ENCODE measurements at regions not wholly inside any gene's neighbourhood (a gene's known extent, or its start where the extent isn't known, plus 50 kb on each side); places are given as distances from the start of the nearest gene placed in this dataset.

DNA sequence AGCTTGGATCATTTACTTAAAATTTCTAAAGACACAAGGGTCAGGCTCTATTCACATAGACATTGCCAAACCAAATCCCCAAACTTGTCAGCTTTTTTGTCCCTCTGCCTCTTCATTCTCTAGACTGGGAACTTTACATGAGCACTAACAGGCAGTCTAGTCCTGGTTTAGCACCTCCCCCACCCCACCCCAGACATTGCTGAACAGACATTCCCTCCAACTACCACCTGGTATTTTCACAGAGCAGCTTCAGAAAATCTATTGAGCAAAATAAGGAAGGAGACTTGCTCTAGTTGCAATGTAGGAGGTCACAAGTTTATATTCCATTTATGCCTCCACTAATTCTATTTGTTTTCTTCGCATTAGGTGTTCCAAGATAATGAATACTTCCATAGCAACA lies 56.8 kb upstream of the AASS start:
- no peak overlapping the region for H2AFZ ChIP-seq
- H3F3A ChIP-seq (replicated peaks; ENCODE audit: low read depth), result no peaks in the 10 kb centered on the region
- TF ChIP-seq ZNF331 (CRISPR knock-in tag; IDR thresholded peaks at IDR 0.05; ENCODE audit: low read depth), result no peak
- no peak for TF ChIP-seq STAT1 (IDR thresholded peaks at IDR 0.05; ENCODE audit: unreplicated experiment)
- TF ChIP-seq ZNF114 (CRISPR knock-in tag; IDR thresholded peaks at IDR 0.05), result no peak
- TF ChIP-seq, protein P1, sequence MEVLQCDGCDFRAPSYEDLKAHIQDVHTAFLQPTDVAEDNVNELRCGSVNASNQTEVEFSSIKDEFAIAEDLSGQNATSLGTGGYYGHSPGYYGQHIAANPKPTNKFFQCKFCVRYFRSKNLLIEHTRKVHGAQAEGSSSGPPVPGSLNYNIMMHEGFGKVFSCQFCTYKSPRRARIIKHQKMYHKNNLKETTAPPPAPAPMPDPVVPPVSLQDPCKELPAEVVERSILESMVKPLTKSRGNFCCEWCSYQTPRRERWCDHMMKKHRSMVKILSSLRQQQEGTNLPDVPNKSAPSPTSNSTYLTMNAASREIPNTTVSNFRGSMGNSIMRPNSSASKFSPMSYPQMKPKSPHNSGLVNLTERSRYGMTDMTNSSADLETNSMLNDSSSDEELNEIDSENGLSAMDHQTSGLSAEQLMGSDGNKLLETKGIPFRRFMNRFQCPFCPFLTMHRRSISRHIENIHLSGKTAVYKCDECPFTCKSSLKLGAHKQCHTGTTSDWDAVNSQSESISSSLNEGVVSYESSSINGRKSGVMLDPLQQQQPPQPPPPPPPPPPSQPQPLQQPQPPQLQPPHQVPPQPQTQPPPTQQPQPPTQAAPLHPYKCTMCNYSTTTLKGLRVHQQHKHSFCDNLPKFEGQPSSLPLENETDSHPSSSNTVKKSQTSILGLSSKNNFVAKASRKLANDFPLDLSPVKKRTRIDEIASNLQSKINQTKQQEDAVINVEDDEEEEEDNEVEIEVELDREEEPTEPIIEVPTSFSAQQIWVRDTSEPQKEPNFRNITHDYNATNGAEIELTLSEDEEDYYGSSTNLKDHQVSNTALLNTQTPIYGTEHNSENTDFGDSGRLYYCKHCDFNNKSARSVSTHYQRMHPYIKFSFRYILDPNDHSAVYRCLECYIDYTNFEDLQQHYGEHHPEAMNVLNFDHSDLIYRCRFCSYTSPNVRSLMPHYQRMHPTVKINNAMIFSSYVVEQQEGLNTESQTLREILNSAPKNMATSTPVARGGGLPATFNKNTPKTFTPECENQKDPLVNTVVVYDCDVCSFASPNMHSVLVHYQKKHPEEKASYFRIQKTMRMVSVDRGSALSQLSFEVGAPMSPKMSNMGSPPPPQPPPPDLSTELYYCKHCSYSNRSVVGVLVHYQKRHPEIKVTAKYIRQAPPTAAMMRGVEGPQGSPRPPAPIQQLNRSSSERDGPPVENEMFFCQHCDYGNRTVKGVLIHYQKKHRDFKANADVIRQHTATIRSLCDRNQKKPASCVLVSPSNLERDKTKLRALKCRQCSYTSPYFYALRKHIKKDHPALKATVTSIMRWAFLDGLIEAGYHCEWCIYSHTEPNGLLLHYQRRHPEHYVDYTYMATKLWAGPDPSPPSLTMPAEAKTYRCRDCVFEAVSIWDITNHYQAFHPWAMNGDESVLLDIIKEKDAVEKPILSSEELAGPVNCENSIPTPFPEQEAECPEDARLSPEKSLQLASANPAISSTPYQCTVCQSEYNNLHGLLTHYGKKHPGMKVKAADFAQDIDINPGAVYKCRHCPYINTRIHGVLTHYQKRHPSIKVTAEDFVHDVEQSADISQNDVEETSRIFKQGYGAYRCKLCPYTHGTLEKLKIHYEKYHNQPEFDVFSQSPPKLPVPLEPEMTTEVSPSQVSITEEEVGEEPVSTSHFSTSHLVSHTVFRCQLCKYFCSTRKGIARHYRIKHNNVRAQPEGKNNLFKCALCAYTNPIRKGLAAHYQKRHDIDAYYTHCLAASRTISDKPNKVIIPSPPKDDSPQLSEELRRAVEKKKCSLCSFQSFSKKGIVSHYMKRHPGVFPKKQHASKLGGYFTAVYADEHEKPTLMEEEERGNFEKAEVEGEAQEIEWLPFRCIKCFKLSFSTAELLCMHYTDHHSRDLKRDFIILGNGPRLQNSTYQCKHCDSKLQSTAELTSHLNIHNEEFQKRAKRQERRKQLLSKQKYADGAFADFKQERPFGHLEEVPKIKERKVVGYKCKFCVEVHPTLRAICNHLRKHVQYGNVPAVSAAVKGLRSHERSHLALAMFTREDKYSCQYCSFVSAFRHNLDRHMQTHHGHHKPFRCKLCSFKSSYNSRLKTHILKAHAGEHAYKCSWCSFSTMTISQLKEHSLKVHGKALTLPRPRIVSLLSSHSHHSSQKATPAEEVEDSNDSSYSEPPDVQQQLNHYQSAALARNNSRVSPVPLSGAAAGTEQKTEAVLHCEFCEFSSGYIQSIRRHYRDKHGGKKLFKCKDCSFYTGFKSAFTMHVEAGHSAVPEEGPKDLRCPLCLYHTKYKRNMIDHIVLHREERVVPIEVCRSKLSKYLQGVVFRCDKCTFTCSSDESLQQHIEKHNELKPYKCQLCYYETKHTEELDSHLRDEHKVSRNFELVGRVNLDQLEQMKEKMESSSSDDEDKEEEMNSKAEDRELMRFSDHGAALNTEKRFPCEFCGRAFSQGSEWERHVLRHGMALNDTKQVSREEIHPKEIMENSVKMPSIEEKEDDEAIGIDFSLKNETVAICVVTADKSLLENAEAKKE (CRISPR knock-in tag; IDR thresholded peaks at IDR 0.05), result no peak
- no peak for TF ChIP-seq JUNB (IDR thresholded peaks at IDR 0.05; ENCODE audit: unreplicated experiment)
- TF ChIP-seq, protein P2, sequence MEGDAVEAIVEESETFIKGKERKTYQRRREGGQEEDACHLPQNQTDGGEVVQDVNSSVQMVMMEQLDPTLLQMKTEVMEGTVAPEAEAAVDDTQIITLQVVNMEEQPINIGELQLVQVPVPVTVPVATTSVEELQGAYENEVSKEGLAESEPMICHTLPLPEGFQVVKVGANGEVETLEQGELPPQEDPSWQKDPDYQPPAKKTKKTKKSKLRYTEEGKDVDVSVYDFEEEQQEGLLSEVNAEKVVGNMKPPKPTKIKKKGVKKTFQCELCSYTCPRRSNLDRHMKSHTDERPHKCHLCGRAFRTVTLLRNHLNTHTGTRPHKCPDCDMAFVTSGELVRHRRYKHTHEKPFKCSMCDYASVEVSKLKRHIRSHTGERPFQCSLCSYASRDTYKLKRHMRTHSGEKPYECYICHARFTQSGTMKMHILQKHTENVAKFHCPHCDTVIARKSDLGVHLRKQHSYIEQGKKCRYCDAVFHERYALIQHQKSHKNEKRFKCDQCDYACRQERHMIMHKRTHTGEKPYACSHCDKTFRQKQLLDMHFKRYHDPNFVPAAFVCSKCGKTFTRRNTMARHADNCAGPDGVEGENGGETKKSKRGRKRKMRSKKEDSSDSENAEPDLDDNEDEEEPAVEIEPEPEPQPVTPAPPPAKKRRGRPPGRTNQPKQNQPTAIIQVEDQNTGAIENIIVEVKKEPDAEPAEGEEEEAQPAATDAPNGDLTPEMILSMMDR (conservative IDR thresholded peaks at IDR 0.05; ENCODE audit: low read depth in 2 of 2), result no peak
- TF ChIP-seq, protein P3, sequence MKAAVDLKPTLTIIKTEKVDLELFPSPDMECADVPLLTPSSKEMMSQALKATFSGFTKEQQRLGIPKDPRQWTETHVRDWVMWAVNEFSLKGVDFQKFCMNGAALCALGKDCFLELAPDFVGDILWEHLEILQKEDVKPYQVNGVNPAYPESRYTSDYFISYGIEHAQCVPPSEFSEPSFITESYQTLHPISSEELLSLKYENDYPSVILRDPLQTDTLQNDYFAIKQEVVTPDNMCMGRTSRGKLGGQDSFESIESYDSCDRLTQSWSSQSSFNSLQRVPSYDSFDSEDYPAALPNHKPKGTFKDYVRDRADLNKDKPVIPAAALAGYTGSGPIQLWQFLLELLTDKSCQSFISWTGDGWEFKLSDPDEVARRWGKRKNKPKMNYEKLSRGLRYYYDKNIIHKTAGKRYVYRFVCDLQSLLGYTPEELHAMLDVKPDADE (IDR thresholded peaks at IDR 0.05), result no peak
- no peak for TF ChIP-seq EZH2phosphoT487 (IDR thresholded peaks at IDR 0.05; ENCODE audit: unreplicated experiment)
- TF ChIP-seq, protein P4, sequence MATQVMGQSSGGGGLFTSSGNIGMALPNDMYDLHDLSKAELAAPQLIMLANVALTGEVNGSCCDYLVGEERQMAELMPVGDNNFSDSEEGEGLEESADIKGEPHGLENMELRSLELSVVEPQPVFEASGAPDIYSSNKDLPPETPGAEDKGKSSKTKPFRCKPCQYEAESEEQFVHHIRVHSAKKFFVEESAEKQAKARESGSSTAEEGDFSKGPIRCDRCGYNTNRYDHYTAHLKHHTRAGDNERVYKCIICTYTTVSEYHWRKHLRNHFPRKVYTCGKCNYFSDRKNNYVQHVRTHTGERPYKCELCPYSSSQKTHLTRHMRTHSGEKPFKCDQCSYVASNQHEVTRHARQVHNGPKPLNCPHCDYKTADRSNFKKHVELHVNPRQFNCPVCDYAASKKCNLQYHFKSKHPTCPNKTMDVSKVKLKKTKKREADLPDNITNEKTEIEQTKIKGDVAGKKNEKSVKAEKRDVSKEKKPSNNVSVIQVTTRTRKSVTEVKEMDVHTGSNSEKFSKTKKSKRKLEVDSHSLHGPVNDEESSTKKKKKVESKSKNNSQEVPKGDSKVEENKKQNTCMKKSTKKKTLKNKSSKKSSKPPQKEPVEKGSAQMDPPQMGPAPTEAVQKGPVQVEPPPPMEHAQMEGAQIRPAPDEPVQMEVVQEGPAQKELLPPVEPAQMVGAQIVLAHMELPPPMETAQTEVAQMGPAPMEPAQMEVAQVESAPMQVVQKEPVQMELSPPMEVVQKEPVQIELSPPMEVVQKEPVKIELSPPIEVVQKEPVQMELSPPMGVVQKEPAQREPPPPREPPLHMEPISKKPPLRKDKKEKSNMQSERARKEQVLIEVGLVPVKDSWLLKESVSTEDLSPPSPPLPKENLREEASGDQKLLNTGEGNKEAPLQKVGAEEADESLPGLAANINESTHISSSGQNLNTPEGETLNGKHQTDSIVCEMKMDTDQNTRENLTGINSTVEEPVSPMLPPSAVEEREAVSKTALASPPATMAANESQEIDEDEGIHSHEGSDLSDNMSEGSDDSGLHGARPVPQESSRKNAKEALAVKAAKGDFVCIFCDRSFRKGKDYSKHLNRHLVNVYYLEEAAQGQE (IDR thresholded peaks at IDR 0.05; ENCODE audit: unreplicated experiment), result no peak
- no peak for TF ChIP-seq EZH2 (IDR thresholded peaks at IDR 0.05; ENCODE audit: low read depth, unreplicated experiment)
- TF ChIP-seq NANOG (IDR thresholded peaks at IDR 0.05; ENCODE audit: borderline replicate concordance), result no peak
- no peaks in the 10 kb centered on the region for H4K20me1 ChIP-seq (replicated peaks; ENCODE audit: insufficient read depth)
- Mint-ChIP-seq H3K36me3 (ENCODE audit: low read depth) (peaks cover 27% of the 10 kb centered on the region), H3K4me1 (peaks cover 19% of the 10 kb centered on the region), H3K9me3 (peaks cover 11% of the 10 kb centered on the region; the same call in 2 of the 3 replicates), H3K4me3 (no peak overlapping the region), H3K27ac (no peak overlapping the region), H3K27me3 (ENCODE audit: insufficient read depth, low read depth, poor library complexity) (no peaks in the 10 kb centered on the region)
- no peak overlapping the region for H3K4me2 ChIP-seq
- DNase-seq (ENCODE audit: low spot score), result peak; percentile 9
- H3K27ac ChIP-seq (ENCODE audit: low read depth), result no peak overlapping the region
- no peak overlapping the region for H3K4me3 ChIP-seq
- H3K36me3 ChIP-seq (ENCODE audit: insufficient read depth), result no peaks in the 10 kb centered on the region
- H3K9me2 ChIP-seq (ENCODE audit: insufficient read depth), result peaks cover 12% of the 10 kb centered on the region; the same call in 1 of the 2 replicates
- H3K79me2 ChIP-seq (replicated peaks; ENCODE audit: insufficient read depth), result no peaks in the 10 kb centered on the region
- H3K27me3 ChIP-seq (ENCODE audit: insufficient read depth), result no peaks in the 10 kb centered on the region
- no peak for ATAC-seq
- peaks cover 19% of the 10 kb centered on the region for H3K4me1 ChIP-seq (ENCODE audit: insufficient read depth)

Data from GM23338 (cell line).